Kidney (tissue), 13 donors: ENCODE measurements at regions not wholly inside any gene's neighbourhood (a gene's known extent, or its start where the extent isn't known, plus 50 kb on each side); places are given as distances from the start of the nearest gene placed in this dataset.
A peak's percentile ranks its signal among the peaks of the same experiment; 100 is the strongest.

Experiments
- DNase-seq, 5 donors: peaks; one replicate each; pipeline ENCODE4 v3.0.0-alpha.2; 2013 to 2020
- FAIRE-seq: peaks from 2 replicates; lab custom pipeline; 2012; peaks lifted over from hg19 to GRCh38; lab: Jason Lieb, UNC
- H3K27ac ChIP-seq, 2 donors: one replicate each; pipeline ENCODE4 v1.7.0; 2013; ENCODE audit warnings: low read depth in 2 of 2, low read length in 2 of 2, inconsistent platforms in 1 of 2
- H3K27me3 ChIP-seq: one replicate; pipeline ENCODE4 v1.7.1; 2013; ENCODE audit warnings: low read length, inconsistent platforms; ENCODE audit not compliant: control insufficient read depth, insufficient read depth
- H3K36me3 ChIP-seq, 3 donors: one replicate each; pipeline versions ENCODE4 v1.7.0 to v1.7.1; 2013; ENCODE audit warnings: low read length in 3 of 3, control low read depth in 1 of 3, inconsistent platforms in 1 of 3; ENCODE audit not compliant: insufficient read depth in 3 of 3, control insufficient read depth in 2 of 3
- H3K4me1 ChIP-seq, 3 donors: one replicate each; pipeline versions ENCODE4 v1.7.0 to v1.7.1; 2013; ENCODE audit warnings: low read length in 3 of 3, inconsistent platforms in 1 of 3, low read depth in 1 of 3; ENCODE audit not compliant: control insufficient read depth in 2 of 3, insufficient read depth in 2 of 3
- H3K4me3 ChIP-seq, 3 donors: one replicate each; pipeline versions ENCODE4 v1.7.0 to v1.8.1; 2013; ENCODE audit warnings: low read length in 3 of 3, control low read depth in 1 of 3, inconsistent platforms in 1 of 3
- H3K9ac ChIP-seq, 3 donors: one replicate each; pipeline versions ENCODE4 v1.7.0 to v1.7.1; 2013; ENCODE audit warnings: low read length in 3 of 3, control low read depth in 1 of 3, inconsistent platforms in 1 of 3
- H3K9me3 ChIP-seq, 3 donors: one replicate each; pipeline versions ENCODE4 v1.7.0 to v1.7.1; 2013; ENCODE audit warnings: low read length in 3 of 3, control low read depth in 1 of 3, inconsistent platforms in 1 of 3; ENCODE audit not compliant: control insufficient read depth in 2 of 3, insufficient read depth in 1 of 3
- CTCF ChIP-seq: IDR thresholded peaks from 3 replicates; pipeline ENCODE4 v1.5.1; 2012; ENCODE audit warnings: mild to moderate bottlenecking, moderate library complexity, borderline replicate concordance; ENCODE audit not compliant: insufficient read depth; ENCODE audit errors: extremely low read depth
- intact Hi-C: fragments of 100-400 bp; cut with DNase I; formaldehyde crosslinking; loops from one replicate; pipeline ENCODE4 v1.11.1; 2022
- donor health status: control.
- donor health status: control.
- donor health status: control.
- donor health status: control.
- donor health status: control.
- donor health status: DM: yes; HTN: yes; CAD: no.
- donor health status: Normal renal cell carcinoma (clear cell type).

GRCh38 chr1:39102537-39103327 lies 76.6 kb downstream of the NDUFS5 start:
- peak; percentile 19 for FAIRE-seq
- peaks cover 19 to 27% (median 23%) of the 10 kb centered on the region in 3 donors for H3K4me1 ChIP-seq
- no peaks in the 10 kb centered on the region for H3K9me3 ChIP-seq
- no peaks in the 10 kb centered on the region for H3K36me3 ChIP-seq
- H3K27ac ChIP-seq = no peak overlapping the region
- peak in 4 of 5 donors; percentile 52 to 94 (median 74) for DNase-seq
- H3K27me3 ChIP-seq = no peaks in the 10 kb centered on the region
- intact Hi-C loops = loop anchor here (5.0 kb wide), 1 partner anchor 155 kb away; no protein-coding TSS in a partner anchor
- TF ChIP-seq CTCF = peak; percentile 91
- H3K9ac ChIP-seq = no peak overlapping the region
- no peak overlapping the region for H3K4me3 ChIP-seq

- H3K27ac ChIP-seq = peak overlapping the region in 1 of 2 donors; percentile 97
- intact Hi-C loops = loop anchor here (5.0 kb wide), 1 partner anchor 154 kb away; no protein-coding TSS in a partner anchor
- no peak overlapping the region for H3K4me3 ChIP-seq
Observed at GRCh38 chr1:39103328-39104157, 77.4 kb downstream of the NDUFS5 start.

More at GRCh38 chr1:39103328-39104157, 77.4 kb downstream of the NDUFS5 start:
- H3K27me3 ChIP-seq = no peaks in the 10 kb centered on the region
- H3K4me1 ChIP-seq = peaks cover 22 to 35% (median 30%) of the 10 kb centered on the region in 3 donors
- DNase-seq (no peak), FAIRE-seq (no peak)
- peak overlapping the region in 1 of 3 donors; percentile 88 for H3K9ac ChIP-seq
- no peak for TF ChIP-seq CTCF
- no peaks in the 10 kb centered on the region for H3K36me3 ChIP-seq
- no peaks in the 10 kb centered on the region for H3K9me3 ChIP-seq
